DND-41 (cell line): ENCODE measurements at regions not wholly inside any gene's neighbourhood (a gene's known extent, or its start where the extent isn't known, plus 50 kb on each side); places are given as distances from the start of the nearest gene placed in this dataset.

Experiments
- ATAC-seq: fragments of 200-7000 bp; cut with Tn5 transposase; 3 replicates; pipeline ENCODE4 v1.9.1; 2021; ENCODE audit warnings: low read depth; ENCODE audit not compliant: insufficient read depth
- DNase-seq: peaks from one replicate; pipeline ENCODE4 v3.0.0-alpha.2; 2020
- H2AFZ ChIP-seq: 2 replicates; pipeline ENCODE4 v1.6.0; 2012; ENCODE audit warnings: low read depth, low read length
- H3K27ac ChIP-seq: 2 replicates; pipeline ENCODE4 v1.5.1; 2012; ENCODE audit warnings: low read length, inconsistent platforms
- H3K27me3 ChIP-seq: fragments of 200-600 bp; sonication (generic); 2 replicates; pipeline ENCODE4 v1.6.0; 2012; ENCODE audit warnings: low read length, mild to moderate bottlenecking, inconsistent platforms; ENCODE audit not compliant: insufficient read depth, poor library complexity
- H3K36me3 ChIP-seq: 2 replicates; pipeline ENCODE4 v1.5.1; 2012; ENCODE audit warnings: low read length, inconsistent platforms; ENCODE audit not compliant: insufficient read depth
- H3K4me1 ChIP-seq: 2 replicates; pipeline ENCODE4 v1.5.1; 2012; ENCODE audit warnings: mild to moderate bottlenecking, low read length; ENCODE audit not compliant: insufficient read depth
- H3K4me2 ChIP-seq: 2 replicates; pipeline ENCODE4 v1.6.0; 2012; ENCODE audit warnings: mild to moderate bottlenecking, moderate library complexity, low read length, inconsistent platforms; ENCODE audit not compliant: insufficient read depth
- H3K4me3 ChIP-seq, 2 experiments: fragments of 200-600 bp in 1 of 2; shearing (Covaris generic) in 1 of 2; 2 replicates each; pipeline ENCODE4 v1.5.1; 2012 to 2016; ENCODE audit warnings: inconsistent platforms in 2 of 2, low read length in 2 of 2, mild to moderate bottlenecking in 2 of 2, low read depth in 1 of 2, moderate library complexity in 1 of 2
- H3K79me2 ChIP-seq: 2 replicates; pipeline ENCODE4 v1.6.0; 2012; ENCODE audit warnings: low read length, inconsistent platforms; ENCODE audit not compliant: insufficient read depth
- H3K9ac ChIP-seq: 2 replicates; pipeline ENCODE4 v1.6.0; 2012; ENCODE audit warnings: low read depth, mild to moderate bottlenecking, inconsistent platforms, low read length, moderate library complexity
- H3K9me3 ChIP-seq: 2 replicates; pipeline ENCODE4 v1.5.1; 2012; ENCODE audit warnings: low read length, moderate library complexity, mild to moderate bottlenecking, inconsistent platforms; ENCODE audit not compliant: insufficient read depth, severe bottlenecking
- H4K20me1 ChIP-seq: 2 replicates; pipeline ENCODE4 v1.6.0; 2012; ENCODE audit warnings: low read length; ENCODE audit not compliant: insufficient read depth
- CTCF ChIP-seq: IDR thresholded peaks from 2 replicates; pipeline ENCODE4 v1.5.1; 2012; ENCODE audit warnings: borderline replicate concordance, low read length, moderate library complexity, mild to moderate bottlenecking; ENCODE audit not compliant: poor library complexity, severe bottlenecking; ENCODE audit errors: extremely low read depth
- EZH2 ChIP-seq: IDR thresholded peaks from 3 replicates; pipeline ENCODE4 v1.6.1; 2012; ENCODE audit warnings: borderline replicate concordance, low read depth, mild to moderate bottlenecking, moderate library complexity, low read length, inconsistent platforms; ENCODE audit not compliant: severe bottlenecking

- Histone ChIP-seq H3K4me1 (peaks cover 5% of the 10 kb centered on the region), H3K9me3 (no peaks in the 10 kb centered on the region), H3K27ac (no peak overlapping the region), H3K27me3 (no peaks in the 10 kb centered on the region), H3K4me3 (no peak overlapping the region), H2AFZ (peak overlapping the region; percentile 34; the same call in 1 of the 2 replicates), H4K20me1 (no peaks in the 10 kb centered on the region), H3K79me2 (no peaks in the 10 kb centered on the region), H3K9ac (no peak overlapping the region), H3K4me2 (peak overlapping the region; percentile 43), H3K36me3 (no peaks in the 10 kb centered on the region)
- ATAC-seq (peak; percentile 79), DNase-seq (peak; percentile 14)
- no peak for TF ChIP-seq CTCF
- no peak for TF ChIP-seq EZH2
These were observed 539.6 kb upstream of the PRKX start for GRCh38 chrX:4253092-4253491.

GRCh38 chrX:4249401-4249800 is 536.0 kb upstream of the PRKX start:
- H3K9me3 ChIP-seq: no peaks in the 10 kb centered on the region

GRCh38 chrX:4243759-4244158 is 530.3 kb upstream of the PRKX start:
- Histone ChIP-seq H3K79me2 (no peaks in the 10 kb centered on the region), H3K4me2 (no peak overlapping the region), H3K4me3 (no peak overlapping the region), H3K9me3 (peaks cover 26% of the 10 kb centered on the region), H3K27ac (no peak overlapping the region), H2AFZ (no peak overlapping the region), H3K36me3 (peaks cover 15% of the 10 kb centered on the region), H3K4me1 (peaks cover 17% of the 10 kb centered on the region), H3K27me3 (no peaks in the 10 kb centered on the region), H4K20me1 (no peaks in the 10 kb centered on the region), H3K9ac (no peak overlapping the region)
- DNase-seq (no peak), ATAC-seq (no peak)
- TF ChIP-seq EZH2 (no peak), CTCF (no peak)

More at GRCh38 chrX:4249401-4249800, 536.0 kb upstream of the PRKX start:
- no peak overlapping the region for H3K4me3 ChIP-seq
- no peak for DNase-seq
- no peak for ATAC-seq
- no peak overlapping the region for H3K27ac ChIP-seq
- no peak overlapping the region for H3K9ac ChIP-seq
- no peak overlapping the region for H3K4me2 ChIP-seq
- H2AFZ ChIP-seq: no peak overlapping the region
- no peaks in the 10 kb centered on the region for H4K20me1 ChIP-seq
- H3K79me2 ChIP-seq: no peaks in the 10 kb centered on the region
- H3K36me3 ChIP-seq: no peaks in the 10 kb centered on the region
- no peaks in the 10 kb centered on the region for H3K27me3 ChIP-seq
- peaks cover 5% of the 10 kb centered on the region for H3K4me1 ChIP-seq
- TF ChIP-seq EZH2: no peak
- TF ChIP-seq CTCF: no peak
